Lower leg skin (tissue), 4 donors: ENCODE measurements at regions not wholly inside any gene's neighbourhood (a gene's known extent, or its start where the extent isn't known, plus 50 kb on each side); places are given as distances from the start of the nearest gene placed in this dataset.

Experiments used
- DNase-seq, 2 donors: peaks; one replicate each; pipeline ENCODE4 v3.0.0-alpha.2; 2019; ENCODE audit warnings: low spot score in 2 of 2
- H3K4me3 ChIP-seq: fragments of 200-600 bp; sonication (generic); 2 replicates; pipeline ENCODE4 v1.5.1; 2017; ENCODE audit warnings: mild to moderate bottlenecking, low read depth; ENCODE audit not compliant: poor library complexity, severe bottlenecking
- POLR2A ChIP-seq, 2 donors: fragments of 450-650 bp; IDR thresholded peaks; one replicate each; pipeline ENCODE4 v1.6.1; 2016 to 2017; ENCODE audit warnings: antibody characterized with exemption in 2 of 2, mild to moderate bottlenecking in 1 of 2, moderate library complexity in 1 of 2
- WGBS, 2 donors: methylation state at CpG; one replicate each; pipeline ENCODE4 v1.1.5; 2018; 5-methylcytosine and 5-hydroxymethylcytosine counted together
- intact Hi-C: fragments of 100-400 bp; cut with DNase I; formaldehyde crosslinking; loops from one replicate; pipeline ENCODE4 v1.15.0; 2023; ENCODE audit warnings: low total_unique reads
- TF ChIP-seq, protein P1 (sequence below), 3 donors: fragments of 450-650 bp; IDR thresholded peaks; one replicate each; pipeline ENCODE4 v1.5.1; 2016; ENCODE audit warnings: antibody characterized with exemption in 3 of 3, mild to moderate bottlenecking in 3 of 3, moderate library complexity in 2 of 3

DNA sequence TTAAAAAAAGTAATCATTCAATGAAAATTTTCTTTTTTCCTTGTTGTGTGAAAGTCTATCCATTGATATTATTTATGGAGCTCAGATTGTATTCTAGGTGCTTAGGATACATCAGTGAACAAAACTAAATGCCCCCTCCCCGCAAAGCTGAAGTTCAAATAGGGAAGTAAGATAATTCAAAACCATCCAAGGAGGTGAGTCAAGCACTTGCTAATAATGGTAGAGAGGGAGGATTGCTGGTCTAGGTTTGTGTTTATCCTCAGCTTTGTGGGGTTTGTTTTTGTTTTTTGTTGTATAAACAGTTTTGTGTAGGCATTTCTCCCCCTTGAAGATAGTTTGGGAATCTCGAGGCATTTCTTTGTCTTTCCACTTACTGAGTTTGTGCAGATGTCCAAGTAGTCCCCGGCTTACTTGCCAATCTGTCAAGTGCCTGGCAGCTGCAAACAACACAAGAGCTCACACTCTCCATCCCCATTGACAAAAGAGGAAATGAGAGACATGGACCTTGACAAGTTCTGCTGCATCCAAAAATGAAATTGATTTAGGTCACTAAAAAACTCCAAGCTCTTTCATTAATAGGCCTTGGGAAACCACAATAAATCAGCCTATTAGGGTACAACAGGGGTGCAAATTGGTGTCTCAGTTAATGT is 575.8 kb upstream of the TBL1XR1 start:
- no peak for DNase-seq

DNA sequence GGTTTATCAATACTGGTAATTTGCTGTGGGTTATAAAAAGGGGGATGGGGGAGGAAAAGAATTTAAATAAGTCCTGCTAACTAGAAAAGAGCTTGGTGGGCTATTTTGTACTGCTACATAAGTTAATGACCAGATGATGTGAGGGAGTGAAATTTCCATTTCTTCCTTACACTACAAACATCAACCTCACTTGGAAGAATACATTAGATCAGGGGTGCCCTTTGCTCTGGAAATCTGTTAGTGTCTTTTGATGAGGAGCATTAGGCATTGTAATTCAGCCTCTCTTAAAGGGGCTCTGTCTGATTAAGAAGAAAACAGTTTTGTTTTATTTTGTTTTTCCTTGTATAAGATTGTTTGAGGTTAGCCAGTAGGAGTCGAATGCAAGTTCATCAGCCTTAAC is 576.4 kb upstream of the TBL1XR1 start:
- TF ChIP-seq POLR2A (IDR thresholded peaks at IDR 0.05): no peak
- TF ChIP-seq, protein P1, sequence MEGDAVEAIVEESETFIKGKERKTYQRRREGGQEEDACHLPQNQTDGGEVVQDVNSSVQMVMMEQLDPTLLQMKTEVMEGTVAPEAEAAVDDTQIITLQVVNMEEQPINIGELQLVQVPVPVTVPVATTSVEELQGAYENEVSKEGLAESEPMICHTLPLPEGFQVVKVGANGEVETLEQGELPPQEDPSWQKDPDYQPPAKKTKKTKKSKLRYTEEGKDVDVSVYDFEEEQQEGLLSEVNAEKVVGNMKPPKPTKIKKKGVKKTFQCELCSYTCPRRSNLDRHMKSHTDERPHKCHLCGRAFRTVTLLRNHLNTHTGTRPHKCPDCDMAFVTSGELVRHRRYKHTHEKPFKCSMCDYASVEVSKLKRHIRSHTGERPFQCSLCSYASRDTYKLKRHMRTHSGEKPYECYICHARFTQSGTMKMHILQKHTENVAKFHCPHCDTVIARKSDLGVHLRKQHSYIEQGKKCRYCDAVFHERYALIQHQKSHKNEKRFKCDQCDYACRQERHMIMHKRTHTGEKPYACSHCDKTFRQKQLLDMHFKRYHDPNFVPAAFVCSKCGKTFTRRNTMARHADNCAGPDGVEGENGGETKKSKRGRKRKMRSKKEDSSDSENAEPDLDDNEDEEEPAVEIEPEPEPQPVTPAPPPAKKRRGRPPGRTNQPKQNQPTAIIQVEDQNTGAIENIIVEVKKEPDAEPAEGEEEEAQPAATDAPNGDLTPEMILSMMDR (IDR thresholded peaks at IDR 0.05): no peak
- H3K4me3 ChIP-seq: no peak overlapping the region
- intact Hi-C loops: no loop called here
- 87 to 94% methylated on average over 1 of the region's 1 CpG for WGBS, 2 donors
- no peak for DNase-seq

More for the DNA sequence above, 575.8 kb upstream of the TBL1XR1 start:
- intact Hi-C loops: no loop called here
- H3K4me3 ChIP-seq: no peak overlapping the region
- WGBS, 2 donors: 81 to 82% methylated on average over 3 of the region's 3 CpGs
- TF ChIP-seq, protein P1 (IDR thresholded peaks at IDR 0.05): no peak
- TF ChIP-seq POLR2A (IDR thresholded peaks at IDR 0.05): no peak

DNA sequence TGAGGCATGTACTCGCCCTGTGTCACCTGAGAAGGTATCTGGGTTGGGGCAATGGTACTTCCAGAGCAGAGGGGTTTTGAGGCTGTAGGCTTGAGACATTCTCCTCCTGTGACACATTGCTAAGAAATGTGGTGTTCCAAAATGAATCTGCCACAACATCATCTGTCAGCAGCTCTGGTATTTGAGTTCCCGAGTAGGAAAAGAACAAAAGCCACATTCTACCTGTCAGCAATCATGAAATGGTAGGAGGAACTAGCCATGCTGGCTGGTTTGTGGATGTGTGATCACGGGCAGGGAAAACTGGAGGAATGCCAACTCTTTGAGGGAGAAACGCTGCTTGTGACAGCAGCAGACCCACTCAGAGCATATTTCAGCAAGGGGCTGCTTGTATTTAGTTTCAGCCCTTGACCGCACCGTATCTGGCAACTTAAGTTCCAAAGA is 579.4 kb upstream of the TBL1XR1 start:
- 70 to 75% methylated on average over 6 of the region's 6 CpGs for WGBS, 2 donors
- no peak overlapping the region for H3K4me3 ChIP-seq
- TF ChIP-seq, protein P1 (IDR thresholded peaks at IDR 0.05): no peak
- no peak for TF ChIP-seq POLR2A (IDR thresholded peaks at IDR 0.05)
- no peak for DNase-seq
- intact Hi-C loops: no loop called here

DNA sequence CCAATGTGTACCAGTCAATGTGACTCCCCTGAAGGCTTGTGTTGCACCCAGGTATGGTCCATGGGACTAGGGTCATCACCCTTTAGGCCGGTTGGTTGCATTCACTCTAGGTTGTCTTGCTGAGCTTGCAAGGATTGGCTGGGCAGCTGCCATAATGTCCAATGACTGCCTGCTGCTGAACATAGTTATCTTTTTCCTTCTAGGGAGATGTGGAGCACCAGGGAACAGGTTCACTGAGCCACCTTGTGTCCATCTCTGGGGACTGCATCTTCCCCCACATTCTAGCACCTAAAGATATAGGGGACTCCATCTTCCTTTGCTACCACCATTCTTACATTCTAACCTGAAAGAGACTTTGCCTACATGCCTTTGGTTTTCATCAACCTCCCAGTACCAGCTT is 580.4 kb upstream of the TBL1XR1 start:
- intact Hi-C loops: no loop called here
- WGBS, 2 donors: 71 to 75% methylated on average over 1 of the region's 1 CpG
- DNase-seq: peak in 1 of 2 donors; percentile 43
- TF ChIP-seq, protein P1 (IDR thresholded peaks at IDR 0.05): peak in 1 of 3 donors; percentile 21
- no peak for TF ChIP-seq POLR2A (IDR thresholded peaks at IDR 0.05)
- no peak overlapping the region for H3K4me3 ChIP-seq

DNA sequence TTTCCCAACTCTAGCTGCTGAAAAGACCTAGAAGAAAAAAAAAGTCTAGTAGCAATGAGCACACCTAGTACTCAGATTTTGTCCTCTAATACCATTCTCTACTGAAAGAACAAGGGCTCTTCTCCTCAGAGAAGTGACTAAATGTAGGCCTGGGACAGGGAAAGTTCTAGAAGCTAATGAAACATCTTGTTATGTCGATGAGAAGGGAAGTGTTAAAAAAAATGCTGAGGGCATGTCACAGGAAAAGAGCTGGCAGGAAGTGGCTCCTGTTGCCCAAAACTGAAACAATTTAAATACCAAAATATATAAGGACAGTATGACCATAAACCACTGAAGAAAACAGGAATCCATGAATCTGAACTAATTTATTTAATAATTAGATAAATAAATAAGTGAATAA is 581.4 kb upstream of the TBL1XR1 start:
- 53 to 71% methylated on average over 1 of the region's 1 CpG for WGBS, 2 donors
- TF ChIP-seq, protein P1 (IDR thresholded peaks at IDR 0.05): no peak
- TF ChIP-seq POLR2A (IDR thresholded peaks at IDR 0.05): no peak
- DNase-seq: no peak
- intact Hi-C loops: no loop called here
- no peak overlapping the region for H3K4me3 ChIP-seq

DNA sequence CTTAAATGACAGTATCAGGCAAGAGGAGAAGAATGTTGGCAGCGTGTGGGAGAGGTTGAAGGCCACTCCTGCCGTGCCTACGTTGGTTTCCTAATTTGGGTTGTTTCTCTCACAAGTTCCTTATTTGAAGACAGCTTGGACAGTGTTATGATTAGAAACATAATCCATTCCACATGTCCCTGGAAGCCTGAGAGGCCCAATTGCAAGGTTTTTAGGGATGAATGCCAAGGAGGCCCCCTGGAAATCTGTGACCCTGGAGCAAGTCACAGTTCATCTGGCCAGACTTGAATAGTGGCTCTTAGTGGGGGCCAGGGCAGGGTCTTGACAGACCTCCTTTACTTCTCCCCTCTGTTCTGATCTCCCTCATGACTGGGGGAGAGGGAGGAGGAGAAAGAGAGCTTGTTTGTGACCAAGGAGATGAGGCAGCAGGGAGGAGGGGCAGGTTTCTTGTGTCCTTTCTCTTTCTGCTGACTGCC is 584.4 kb upstream of the TBL1XR1 start:
- TF ChIP-seq POLR2A (IDR thresholded peaks at IDR 0.05): no peak
- TF ChIP-seq, protein P1 (IDR thresholded peaks at IDR 0.05): no peak
- intact Hi-C loops: no loop called here
- peak; percentile 66 to 93 for DNase-seq
- H3K4me3 ChIP-seq: no peak overlapping the region
- WGBS, 2 donors: 53 to 66% methylated on average over 3 of the region's 3 CpGs
